ENCODE measurements at regions not wholly inside any gene's neighbourhood (a gene's known extent, or its start where the extent isn't known, plus 50 kb on each side); places are given as distances from the start of the nearest gene placed in this dataset.

DNA sequence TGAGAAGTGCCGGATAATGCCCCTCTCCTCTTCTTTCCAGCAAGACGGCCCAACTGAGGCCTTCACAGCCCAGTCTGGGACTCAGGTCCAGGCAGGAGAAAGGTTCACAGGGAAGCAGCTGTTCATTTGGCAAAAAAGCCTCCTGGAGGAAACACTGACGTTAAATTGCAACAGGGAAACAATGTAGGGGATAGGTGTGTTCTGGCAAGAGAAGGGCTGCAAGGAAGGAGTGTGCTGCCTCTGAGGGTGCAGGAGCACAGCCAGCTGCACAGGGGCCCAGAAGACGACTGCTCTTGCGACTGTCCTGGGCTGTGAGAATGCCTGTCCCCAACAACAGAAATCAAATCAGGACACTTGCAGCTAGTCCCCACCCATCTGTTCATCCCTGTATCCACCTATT, 70.6 kb upstream of the PMEPA1 start:
- DNase-seq: no peak
- no peak overlapping the region for H3K4me3 ChIP-seq
- TF ChIP-seq, protein P1, sequence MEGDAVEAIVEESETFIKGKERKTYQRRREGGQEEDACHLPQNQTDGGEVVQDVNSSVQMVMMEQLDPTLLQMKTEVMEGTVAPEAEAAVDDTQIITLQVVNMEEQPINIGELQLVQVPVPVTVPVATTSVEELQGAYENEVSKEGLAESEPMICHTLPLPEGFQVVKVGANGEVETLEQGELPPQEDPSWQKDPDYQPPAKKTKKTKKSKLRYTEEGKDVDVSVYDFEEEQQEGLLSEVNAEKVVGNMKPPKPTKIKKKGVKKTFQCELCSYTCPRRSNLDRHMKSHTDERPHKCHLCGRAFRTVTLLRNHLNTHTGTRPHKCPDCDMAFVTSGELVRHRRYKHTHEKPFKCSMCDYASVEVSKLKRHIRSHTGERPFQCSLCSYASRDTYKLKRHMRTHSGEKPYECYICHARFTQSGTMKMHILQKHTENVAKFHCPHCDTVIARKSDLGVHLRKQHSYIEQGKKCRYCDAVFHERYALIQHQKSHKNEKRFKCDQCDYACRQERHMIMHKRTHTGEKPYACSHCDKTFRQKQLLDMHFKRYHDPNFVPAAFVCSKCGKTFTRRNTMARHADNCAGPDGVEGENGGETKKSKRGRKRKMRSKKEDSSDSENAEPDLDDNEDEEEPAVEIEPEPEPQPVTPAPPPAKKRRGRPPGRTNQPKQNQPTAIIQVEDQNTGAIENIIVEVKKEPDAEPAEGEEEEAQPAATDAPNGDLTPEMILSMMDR (IDR thresholded peaks at IDR 0.05): no peak
- no peak for TF ChIP-seq POLR2A (IDR thresholded peaks at IDR 0.05)
- no peaks in the 10 kb centered on the region for H3K36me3 ChIP-seq
- H3K9me3 ChIP-seq: no peaks in the 10 kb centered on the region
- H3K27ac ChIP-seq: no peak overlapping the region
- intact Hi-C loops (cut with DNase I; ENCODE audit: low total_unique reads): no loop called here
- no peaks in the 10 kb centered on the region for H3K27me3 ChIP-seq
- H3K4me1 ChIP-seq: no peaks in the 10 kb centered on the region

- no peak overlapping the region for H3K4me3 ChIP-seq
- TF ChIP-seq POLR2A (IDR thresholded peaks at IDR 0.05): no peak
- TF ChIP-seq, protein P1 (IDR thresholded peaks at IDR 0.05): no peak
- H3K27ac ChIP-seq: no peak overlapping the region
- no peaks in the 10 kb centered on the region for H3K4me1 ChIP-seq
- H3K9me3 ChIP-seq: no peaks in the 10 kb centered on the region
- no peaks in the 10 kb centered on the region for H3K27me3 ChIP-seq
- intact Hi-C loops (cut with DNase I; ENCODE audit: low total_unique reads): no loop called here
- no peak for DNase-seq
- no peaks in the 10 kb centered on the region for H3K36me3 ChIP-seq
Measured at GRCh38 chr20:57779401-57780003, 69.7 kb upstream of the PMEPA1 start.

GRCh38 chr20:57777911-57778310, 68.1 kb upstream of the PMEPA1 start:
- Histone ChIP-seq H3K4me3 (no peak overlapping the region), H3K27ac (no peak overlapping the region), H3K4me1 (no peaks in the 10 kb centered on the region), H3K36me3 (no peaks in the 10 kb centered on the region), H3K9me3 (no peaks in the 10 kb centered on the region), H3K27me3 (no peaks in the 10 kb centered on the region)
- DNase-seq: no peak
- intact Hi-C loops (cut with DNase I; ENCODE audit: low total_unique reads): no loop called here
- no peak for TF ChIP-seq POLR2A (IDR thresholded peaks at IDR 0.05)
- TF ChIP-seq, protein P1 (IDR thresholded peaks at IDR 0.05): no peak

DNA sequence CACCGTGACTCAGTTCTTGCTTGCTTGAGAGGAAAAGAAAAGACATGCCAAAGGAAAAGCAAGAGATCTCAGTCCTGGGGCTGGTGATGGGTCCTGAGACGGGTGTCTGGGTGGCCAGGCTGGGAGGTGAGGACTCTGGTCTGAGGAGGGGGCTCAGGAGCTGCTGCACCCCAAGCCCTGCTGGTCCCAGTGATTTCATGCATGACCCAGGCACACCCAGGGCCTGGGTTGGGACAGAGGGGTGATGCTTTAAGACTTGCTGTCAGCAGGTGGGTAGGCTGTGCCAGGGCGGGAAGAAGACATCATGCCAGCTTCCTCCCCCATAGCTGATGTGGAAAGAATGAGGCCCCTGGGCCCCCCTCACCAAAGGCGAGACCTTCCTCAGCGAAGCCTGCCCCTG, 65.1 kb upstream of the PMEPA1 start:
- H3K4me1 ChIP-seq: no peaks in the 10 kb centered on the region
- intact Hi-C loops (cut with DNase I; ENCODE audit: low total_unique reads): no loop called here
- no peak overlapping the region for H3K4me3 ChIP-seq
- no peaks in the 10 kb centered on the region for H3K36me3 ChIP-seq
- H3K9me3 ChIP-seq: no peaks in the 10 kb centered on the region
- TF ChIP-seq POLR2A (IDR thresholded peaks at IDR 0.05): no peak
- TF ChIP-seq, protein P1 (IDR thresholded peaks at IDR 0.05): no peak
- no peak for DNase-seq
- no peak overlapping the region for H3K27ac ChIP-seq
- no peaks in the 10 kb centered on the region for H3K27me3 ChIP-seq

- Histone ChIP-seq H3K36me3 (no peaks in the 10 kb centered on the region), H3K27ac (no peak overlapping the region), H3K9me3 (no peaks in the 10 kb centered on the region), H3K4me1 (no peaks in the 10 kb centered on the region), H3K27me3 (no peaks in the 10 kb centered on the region), H3K4me3 (no peak overlapping the region)
- intact Hi-C loops (cut with DNase I; ENCODE audit: low total_unique reads): no loop called here
- TF ChIP-seq, protein P1 (IDR thresholded peaks at IDR 0.05): no peak
- no peak for TF ChIP-seq POLR2A (IDR thresholded peaks at IDR 0.05)
- DNase-seq: no peak
Measured at GRCh38 chr20:57774111-57774880, 64.5 kb upstream of the PMEPA1 start.

Measured in uterus (tissue), 3 donors.